ENCODE measurements at regions not wholly inside any gene's neighbourhood (a gene's known extent, or its start where the extent isn't known, plus 50 kb on each side); places are given as distances from the start of the nearest gene placed in this dataset.
"Not testable (repeated sequence)": the region's sequence is repeated elsewhere in the genome, so short reads cannot be mapped to it uniquely, and the experiment has no call there.

DNA sequence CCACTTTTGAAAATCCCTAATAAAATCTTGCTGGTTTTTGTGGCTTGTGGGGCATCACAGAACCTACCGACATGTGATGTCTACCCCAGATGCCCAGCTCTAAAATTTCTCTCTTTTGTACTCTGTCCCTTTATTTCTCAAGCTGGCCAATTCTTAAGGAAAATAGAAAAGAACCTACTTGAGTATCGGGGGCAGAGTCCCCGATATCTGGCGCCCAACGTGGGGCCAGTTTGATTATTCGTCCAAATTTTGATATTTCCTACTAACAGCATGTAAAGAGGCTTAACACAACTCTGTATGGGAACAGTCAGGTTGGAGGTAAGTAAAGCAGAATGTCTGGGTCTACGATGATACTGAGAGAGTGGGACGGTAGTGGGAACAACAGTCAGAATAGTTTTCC lies 810.6 kb downstream of the SLC6A15 start:
- H3K27ac ChIP-seq (ENCODE audit: low read length in 2 of 2); H3K27me3 Mint-ChIP-seq; H3K27ac Mint-ChIP-seq; intact Hi-C loops (cut with micrococcal nuclease); H2AFZ ChIP-seq (ENCODE audit: insufficient read depth, low read depth, low read length, poor library complexity, severe bottlenecking); H4K20me1 ChIP-seq (ENCODE audit: control insufficient read depth, insufficient read depth, low read length, poor library complexity, severe bottlenecking); H3K4me3 Mint-ChIP-seq; H3K4me2 ChIP-seq (replicated peaks; ENCODE audit: low read depth, low read length, poor library complexity, severe bottlenecking); H3K36me3 ChIP-seq (replicated peaks in 1 of 2; ENCODE audit: control extremely low read depth in 1 of 2, control insufficient read depth in 1 of 2, extremely low read depth in 1 of 2, insufficient read depth in 2 of 2, low read length in 1 of 2); H3K4me3 ChIP-seq (ENCODE audit: control extremely low read depth in 1 of 5, extremely low read depth in 1 of 5, insufficient read depth in 1 of 5, low read depth in 2 of 5, low read length in 4 of 5); ATAC-seq (ENCODE audit: low read depth); H3K27me3 ChIP-seq (replicated peaks in 1 of 4; ENCODE audit: control extremely low read depth in 1 of 4, control insufficient read depth in 3 of 4, insufficient read depth in 4 of 4, low read length in 3 of 4); H3K4me1 Mint-ChIP-seq; H3K79me2 ChIP-seq (ENCODE audit: control insufficient read depth, insufficient read depth, low read length); DNase-seq; CTCF ChIA-PET; H3K4me1 ChIP-seq (ENCODE audit: control insufficient read depth in 2 of 2, insufficient read depth in 2 of 2, low read length in 2 of 2); POLR2A ChIA-PET; H3K9ac ChIP-seq (ENCODE audit: low read length): not testable (repeated sequence)
- peaks cover 19% of the 10 kb centered on the region for H3K9me3 Mint-ChIP-seq (ENCODE audit: insufficient read depth)
- peaks cover 0 to 24% (median 10%) of the 10 kb centered on the region in 3 donors for H3K9me3 ChIP-seq (ENCODE audit: control extremely low read depth in 1 of 3, control insufficient read depth in 2 of 3, insufficient read depth in 1 of 3, low read length in 2 of 3)
- 100% methylated on average over 1 of the region's 8 CpGs for WGBS (ENCODE audit: insufficient coverage)

DNA sequence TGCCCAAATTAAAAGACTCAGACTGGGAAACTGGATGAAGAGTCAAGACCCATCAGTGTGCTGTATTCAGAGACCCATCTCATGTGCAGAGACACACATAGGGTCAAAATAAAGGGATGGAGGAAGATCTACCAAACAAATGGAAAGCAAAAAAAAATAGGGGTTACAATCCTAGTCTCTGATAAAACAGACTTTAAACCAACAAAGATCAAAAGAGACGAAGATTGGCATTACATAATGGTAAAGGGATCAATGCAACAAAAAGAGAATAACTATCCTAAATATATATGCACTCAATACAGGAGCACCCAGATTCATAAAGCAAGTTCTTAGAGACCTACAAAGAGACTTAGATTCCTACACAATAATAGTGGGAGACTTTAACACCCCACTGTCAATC lies 813.0 kb downstream of the SLC6A15 start:
- peaks cover 17% of the 10 kb centered on the region for H3K9me3 Mint-ChIP-seq (ENCODE audit: insufficient read depth)
- H3K36me3 ChIP-seq (replicated peaks in 1 of 2; ENCODE audit: control extremely low read depth in 1 of 2, control insufficient read depth in 1 of 2, extremely low read depth in 1 of 2, insufficient read depth in 2 of 2, low read length in 1 of 2); CTCF ChIA-PET; H4K20me1 ChIP-seq (ENCODE audit: control insufficient read depth, insufficient read depth, low read length, poor library complexity, severe bottlenecking); H3K27me3 ChIP-seq (replicated peaks in 1 of 4; ENCODE audit: control extremely low read depth in 1 of 4, control insufficient read depth in 3 of 4, insufficient read depth in 4 of 4, low read length in 3 of 4); H2AFZ ChIP-seq (ENCODE audit: insufficient read depth, low read depth, low read length, poor library complexity, severe bottlenecking); H3K79me2 ChIP-seq (ENCODE audit: control insufficient read depth, insufficient read depth, low read length); ATAC-seq (ENCODE audit: low read depth); POLR2A ChIA-PET; H3K4me3 ChIP-seq (ENCODE audit: control extremely low read depth in 1 of 5, extremely low read depth in 1 of 5, insufficient read depth in 1 of 5, low read depth in 2 of 5, low read length in 4 of 5); H3K27ac ChIP-seq (ENCODE audit: low read length in 2 of 2); H3K4me1 Mint-ChIP-seq; H3K4me1 ChIP-seq (ENCODE audit: control insufficient read depth in 2 of 2, insufficient read depth in 2 of 2, low read length in 2 of 2); H3K27me3 Mint-ChIP-seq; H3K27ac Mint-ChIP-seq; H3K4me2 ChIP-seq (replicated peaks; ENCODE audit: low read depth, low read length, poor library complexity, severe bottlenecking); H3K9ac ChIP-seq (ENCODE audit: low read length); H3K4me3 Mint-ChIP-seq; DNase-seq; intact Hi-C loops (cut with micrococcal nuclease): not testable (repeated sequence)
- no CpG with 5 or more reads among the region's 1 CpG for WGBS (ENCODE audit: insufficient coverage)
- peaks cover 0 to 25% (median 10%) of the 10 kb centered on the region in 3 donors for H3K9me3 ChIP-seq (ENCODE audit: control extremely low read depth in 1 of 3, control insufficient read depth in 2 of 3, insufficient read depth in 1 of 3, low read length in 2 of 3)

- Histone ChIP-seq H3K27me3 (replicated peaks in 1 of 4; ENCODE audit: control extremely low read depth in 1 of 4, control insufficient read depth in 3 of 4, insufficient read depth in 4 of 4, low read length in 3 of 4) (no peaks in the 10 kb centered on the region), H3K9me3 (ENCODE audit: control extremely low read depth in 1 of 3, control insufficient read depth in 2 of 3, insufficient read depth in 1 of 3, low read length in 2 of 3) (peaks cover 0 to 8% (median 0%) of the 10 kb centered on the region in 3 donors), H3K4me3 (ENCODE audit: control extremely low read depth in 1 of 5, extremely low read depth in 1 of 5, insufficient read depth in 1 of 5, low read depth in 2 of 5, low read length in 4 of 5) (no peak overlapping the region), H3K4me1 (ENCODE audit: control insufficient read depth in 2 of 2, insufficient read depth in 2 of 2, low read length in 2 of 2) (no peaks in the 10 kb centered on the region), H3K4me2 (replicated peaks; ENCODE audit: low read depth, low read length, poor library complexity, severe bottlenecking) (no peak overlapping the region), H2AFZ (ENCODE audit: insufficient read depth, low read depth, low read length, poor library complexity, severe bottlenecking) (no peak overlapping the region), H4K20me1 (ENCODE audit: control insufficient read depth, insufficient read depth, low read length, poor library complexity, severe bottlenecking) (no peaks in the 10 kb centered on the region), H3K9ac (ENCODE audit: low read length) (no peak overlapping the region), H3K27ac (ENCODE audit: low read length in 2 of 2) (no peak overlapping the region), H3K36me3 (replicated peaks in 1 of 2; ENCODE audit: control extremely low read depth in 1 of 2, control insufficient read depth in 1 of 2, extremely low read depth in 1 of 2, insufficient read depth in 2 of 2, low read length in 1 of 2) (no peaks in the 10 kb centered on the region), H3K79me2 (ENCODE audit: control insufficient read depth, insufficient read depth, low read length) (no peaks in the 10 kb centered on the region)
- no peak for DNase-seq
- Mint-ChIP-seq H3K27ac (no peak overlapping the region), H3K27me3 (no peaks in the 10 kb centered on the region), H3K4me3 (no peak overlapping the region), H3K9me3 (ENCODE audit: insufficient read depth) (no peaks in the 10 kb centered on the region), H3K4me1 (no peaks in the 10 kb centered on the region)
- 75% methylated on average over 4 of the region's 4 CpGs for WGBS (ENCODE audit: insufficient coverage)
- no peak for ATAC-seq (ENCODE audit: low read depth)
- POLR2A ChIA-PET, result no interaction called here
- CTCF ChIA-PET, result no interaction called here
- intact Hi-C loops (cut with micrococcal nuclease), result no loop called here
- no peak for TF ChIP-seq EZH2 (IDR thresholded peaks at IDR 0.05; ENCODE audit: borderline replicate concordance, insufficient read depth, low read depth, low read length, poor library complexity, severe bottlenecking)
- TF ChIP-seq CTCF (IDR thresholded peaks at IDR 0.05), result no peak
Measured at GRCh38 chr12:84091651-84092050, 820.9 kb downstream of the SLC6A15 start.

Data from B cell (primary cell).